ENCODE measurements at regions not wholly inside any gene's neighbourhood (a gene's known extent, or its start where the extent isn't known, plus 50 kb on each side); places are given as distances from the start of the nearest gene placed in this dataset.

GRCh38 chr3:64363842-64364241 lies 138.6 kb upstream of the PRICKLE2 start:
- BruUV-seq (replicated peaks) = no TSS peak

More at GRCh38 chr3:64363842-64364241, 138.6 kb upstream of the PRICKLE2 start:
- no peaks in the 10 kb centered on the region for H3K9me1 ChIP-seq (ENCODE audit: control insufficient read depth, insufficient read depth, low read length)
- H3K27me3 ChIP-seq (ENCODE audit: control insufficient read depth in 2 of 2, insufficient read depth in 2 of 2, low read length in 2 of 2) = no peaks in the 10 kb centered on the region
- 0% methylated on average over 1 of the region's 1 CpG for WGBS (ENCODE audit: insufficient coverage, low coverage, missing lambda C conversion rate)
- FAIRE-seq = no peak
- H3K27ac ChIP-seq (ENCODE audit: extremely low read depth, low read depth, low read length) = no peak overlapping the region
- H3K4me2 ChIP-seq (ENCODE audit: insufficient read depth, low read length) = no peak overlapping the region
- no peaks in the 10 kb centered on the region for H3K9me3 ChIP-seq (replicated peaks; ENCODE audit: control insufficient read depth, insufficient read depth, low read depth, low read length)
- TF ChIP-seq ZNF175 (CRISPR knock-in tag; IDR thresholded peaks at IDR 0.05; ENCODE audit: low read depth) (no peak), RUNX1 (IDR thresholded peaks at IDR 0.05; ENCODE audit: low read depth) (no peak), KLF16 (IDR thresholded peaks at IDR 0.05) (no peak), ELF4 (CRISPR knock-in tag; IDR thresholded peaks at IDR 0.05) (no peak), ARID3A (IDR thresholded peaks at IDR 0.05; ENCODE audit: borderline replicate concordance, low read depth, low read length) (no peak), SRSF1 (IDR thresholded peaks at IDR 0.05; ENCODE audit: low read depth, low read length) (no peak), HIVEP1 (CRISPR knock-in tag; IDR thresholded peaks at IDR 0.05) (no peak)
- no peaks in the 10 kb centered on the region for H3K79me2 ChIP-seq (ENCODE audit: control insufficient read depth, insufficient read depth, low read length)
- H3K9ac ChIP-seq (ENCODE audit: insufficient read depth in 1 of 2, low read depth in 2 of 2, low read length in 2 of 2) = no peak overlapping the region
- H2AFZ ChIP-seq (ENCODE audit: low read depth, low read length) = no peak overlapping the region
- H3K4me3 ChIP-seq = no peak overlapping the region
- H3K36me3 ChIP-seq (ENCODE audit: control insufficient read depth, insufficient read depth, low read length) = no peaks in the 10 kb centered on the region
- H3K4me1 ChIP-seq (replicated peaks in 1 of 2; ENCODE audit: control insufficient read depth in 2 of 2, insufficient read depth in 2 of 2, low read length in 2 of 2) = no peaks in the 10 kb centered on the region
- no peak for DNase-seq (ENCODE audit: extremely low read depth in 1 of 4, low spot score in 3 of 4)
- ATAC-seq = no peak
- CTCF ChIA-PET (ENCODE audit: low intra/inter-chr PET ratio) = no interaction called here
- POLR2A ChIA-PET = no interaction called here
- intact Hi-C loops (cut with micrococcal nuclease) = no loop called here
- in situ Hi-C loops (cut with MboI) = no loop called here
- no peaks in the 10 kb centered on the region for H4K20me1 ChIP-seq (replicated peaks; ENCODE audit: control insufficient read depth, insufficient read depth, low read length)
